ENCODE measurements at regions not wholly inside any gene's neighbourhood (a gene's known extent, or its start where the extent isn't known, plus 50 kb on each side); places are given as distances from the start of the nearest gene placed in this dataset.

GRCh38 chr20:22511943-22512910 lies 72.1 kb downstream of the FOXA2 start (continued):
- TF ChIP-seq PREB (CRISPR knock-in tag; IDR thresholded peaks at IDR 0.05) (no peak), THRA (CRISPR knock-in tag; IDR thresholded peaks at IDR 0.05; ENCODE audit: borderline replicate concordance) (peak; percentile 88), NFYB (CRISPR knock-in tag; IDR thresholded peaks at IDR 0.05) (peak; percentile 83), TEF (CRISPR knock-in tag; IDR thresholded peaks at IDR 0.05) (0 out of 2 replicates have a peak, but pooled peaks have one; percentile 52), ATAD3A (CRISPR knock-in tag; IDR thresholded peaks at IDR 0.05) (no peak), SNAPC4 (CRISPR knock-in tag; IDR thresholded peaks at IDR 0.05) (peak; percentile 91; the same call in 1 of the 2 replicates), ELK4 (CRISPR knock-in tag; IDR thresholded peaks at IDR 0.05; ENCODE audit: borderline replicate concordance) (no peak), ZNF282 (IDR thresholded peaks at IDR 0.05; ENCODE audit: partially characterized antibody) (no peak), ZBTB38 (CRISPR knock-in tag; IDR thresholded peaks at IDR 0.05) (peak; percentile 88), ZNF260 (CRISPR knock-in tag; IDR thresholded peaks at IDR 0.05; ENCODE audit: borderline replicate concordance, low read depth) (0 out of 2 replicates have a peak, but pooled peaks have one; percentile 50), ZNF766 (CRISPR knock-in tag; IDR thresholded peaks at IDR 0.05; ENCODE audit: borderline replicate concordance) (peak; percentile 66; the same call in 1 of the 2 replicates), ZNF354B (CRISPR knock-in tag; IDR thresholded peaks at IDR 0.05) (no peak), NFKBIZ (CRISPR knock-in tag; IDR thresholded peaks at IDR 0.05) (peak; percentile 96), ZBTB3 (CRISPR knock-in tag; IDR thresholded peaks at IDR 0.05; ENCODE audit: borderline replicate concordance, low read depth) (peak; percentile 93), BCL3 (CRISPR knock-in tag; IDR thresholded peaks at IDR 0.05) (peak; percentile 79), CENPX (CRISPR knock-in tag; IDR thresholded peaks at IDR 0.05) (no peak), ZC3H13 (CRISPR knock-in tag; IDR thresholded peaks at IDR 0.05) (0 out of 2 replicates have a peak, but pooled peaks have one; percentile 9)

Data from HepG2 (cell line).